SU-DHL-6 (cell line): ENCODE measurements at regions not wholly inside any gene's neighbourhood (a gene's known extent, or its start where the extent isn't known, plus 50 kb on each side); places are given as distances from the start of the nearest gene placed in this dataset.
"Not testable (repeated sequence)": the region's sequence is repeated elsewhere in the genome, so short reads cannot be mapped to it uniquely, and the experiment has no call there.

Experiments used
- H2AFZ ChIP-seq: fragments of 200-600 bp; sonication (generic); 2 replicates; pipeline ENCODE4 v1.6.1; 2014; ENCODE audit warnings: low read depth, mild to moderate bottlenecking, moderate library complexity, mixed read lengths, antibody characterized with exemption, low read length; ENCODE audit not compliant: severe bottlenecking
- H3F3A ChIP-seq: fragments of 200-600 bp; shearing (Covaris generic); 2 replicates; pipeline ENCODE4 v1.6.0; 2016; ENCODE audit warnings: antibody characterized with exemption, mild to moderate bottlenecking; ENCODE audit not compliant: insufficient read depth
- H3K27ac ChIP-seq: fragments of 200-600 bp; sonication (generic); 2 replicates; pipeline ENCODE4 v1.5.1; 2016; ENCODE audit warnings: low read depth, mild to moderate bottlenecking, low read length, moderate library complexity, mixed read lengths
- H3K27me3 ChIP-seq: fragments of 200-600 bp; sonication (generic), shearing (Covaris generic); 2 replicates; pipeline ENCODE4 v1.6.0; 2014; ENCODE audit warnings: mild to moderate bottlenecking, low read length
- H3K36me3 ChIP-seq: fragments of 200-600 bp; sonication (generic); 2 replicates; pipeline ENCODE4 v1.6.1; 2014; ENCODE audit warnings: mild to moderate bottlenecking, low read length, mixed read lengths
- H3K4me2 ChIP-seq: fragments of 300-600, 200-600 bp; shearing (Covaris generic), sonication (generic); 2 replicates; pipeline ENCODE4 v1.6.0; 2014; ENCODE audit warnings: low read length, low read depth, mild to moderate bottlenecking; ENCODE audit not compliant: poor library complexity, severe bottlenecking
- H3K4me3 ChIP-seq: fragments of 200-600 bp; sonication (generic); 2 replicates; pipeline ENCODE4 v1.5.1; 2014; ENCODE audit warnings: antibody characterized with exemption, low read length, mild to moderate bottlenecking, mixed read lengths; ENCODE audit not compliant: insufficient read depth, poor library complexity, severe bottlenecking
- H3K79me2 ChIP-seq: fragments of 200-600 bp; sonication (generic); 2 replicates; pipeline ENCODE4 v1.6.1; 2014; ENCODE audit warnings: mild to moderate bottlenecking, low read length, moderate library complexity; ENCODE audit not compliant: insufficient read depth
- H3K9ac ChIP-seq: fragments of 200-600 bp; sonication (generic); 2 replicates; pipeline ENCODE4 v1.7.0; 2014; ENCODE audit warnings: mild to moderate bottlenecking, low read length
- H3K9me2 ChIP-seq: fragments of 200-600 bp; sonication (generic); replicated peaks from 2 replicates; pipeline ENCODE4 v1.6.1; 2014; ENCODE audit warnings: low read length; ENCODE audit not compliant: insufficient read depth
- H3K9me3 ChIP-seq: fragments of 200-600 bp; sonication (generic); 2 replicates; pipeline ENCODE4 v1.6.1; 2014; ENCODE audit warnings: low read length, mixed read lengths; ENCODE audit not compliant: insufficient read depth
- H4K20me1 ChIP-seq: fragments of 200-600 bp; sonication (generic); 2 replicates; pipeline ENCODE4 v1.6.1; 2014; ENCODE audit warnings: low read depth, mild to moderate bottlenecking, antibody characterized with exemption, low read length, moderate library complexity, mixed read lengths
- CTCF ChIP-seq: fragments of 200-600 bp; sonication (generic); IDR thresholded peaks from one replicate; pipeline ENCODE4 v1.5.1; 2017; ENCODE audit warnings: antibody characterized with exemption, mild to moderate bottlenecking, low read length, moderate library complexity; ENCODE audit not compliant: insufficient read depth, poor library complexity, severe bottlenecking
- EZH2phosphoT487 ChIP-seq: fragments of 200-600 bp; sonication (generic), shearing (Covaris generic); conservative IDR thresholded peaks from 2 replicates; pipeline ENCODE4 v1.6.1; 2018; ENCODE audit warnings: mild to moderate bottlenecking, antibody characterized with exemption, low read length, moderate library complexity, mixed read lengths

- Histone ChIP-seq H3K36me3 (no peaks in the 10 kb centered on the region), H3K9me2 (no peaks in the 10 kb centered on the region), H3K27ac (no peak overlapping the region), H3K4me3 (no peak overlapping the region), H3K27me3 (no peaks in the 10 kb centered on the region), H3K79me2 (no peaks in the 10 kb centered on the region), H3F3A (no peaks in the 10 kb centered on the region), H3K4me2 (no peak overlapping the region), H2AFZ (no peak overlapping the region), H4K20me1 (no peaks in the 10 kb centered on the region), H3K9ac (no peak overlapping the region), H3K9me3 (no peaks in the 10 kb centered on the region)
- TF ChIP-seq CTCF (no peak), EZH2phosphoT487 (no peak)
Measured at GRCh38 chrX:82732861-82733260, 775.2 kb upstream of the POU3F4 start.

- Histone ChIP-seq H3K27me3 (no peaks in the 10 kb centered on the region), H3K9me2 (no peaks in the 10 kb centered on the region), H3K79me2 (no peaks in the 10 kb centered on the region), H3K4me2 (no peak overlapping the region), H3K4me3 (no peak overlapping the region), H3K9ac (no peak overlapping the region), H3F3A (no peaks in the 10 kb centered on the region), H2AFZ (no peak overlapping the region), H3K9me3 (no peaks in the 10 kb centered on the region), H4K20me1 (no peaks in the 10 kb centered on the region), H3K36me3 (no peaks in the 10 kb centered on the region), H3K27ac (no peak overlapping the region)
- TF ChIP-seq EZH2phosphoT487 (no peak), CTCF (no peak)
Measured at GRCh38 chrX:82734140-82734539, 774.0 kb upstream of the POU3F4 start.

GRCh38 chrX:82738313-82738712 is 769.8 kb upstream of the POU3F4 start:
- not testable (repeated sequence) for H3K4me3 ChIP-seq, H3K27me3 ChIP-seq, H3F3A ChIP-seq

GRCh38 chrX:82742351-82742750 is 765.7 kb upstream of the POU3F4 start:
- Histone ChIP-seq H3K9me3 (no peaks in the 10 kb centered on the region), H3F3A (no peaks in the 10 kb centered on the region), H2AFZ (no peak overlapping the region), H3K27ac (no peak overlapping the region), H3K4me3 (no peak overlapping the region), H3K79me2 (no peaks in the 10 kb centered on the region), H4K20me1 (no peaks in the 10 kb centered on the region), H3K4me2 (no peak overlapping the region), H3K27me3 (no peaks in the 10 kb centered on the region), H3K9me2 (no peaks in the 10 kb centered on the region), H3K9ac (no peak overlapping the region), H3K36me3 (no peaks in the 10 kb centered on the region)
- TF ChIP-seq EZH2phosphoT487 (no peak), CTCF (no peak)

More at GRCh38 chrX:82738313-82738712, 769.8 kb upstream of the POU3F4 start:
- H3K36me3 ChIP-seq, H3K27ac ChIP-seq, H2AFZ ChIP-seq, H3K79me2 ChIP-seq, H3K9ac ChIP-seq, H3K4me2 ChIP-seq, H3K9me3 ChIP-seq, H3K9me2 ChIP-seq, H4K20me1 ChIP-seq: not testable (repeated sequence)

- H3K4me2 ChIP-seq, H2AFZ ChIP-seq, H3K36me3 ChIP-seq, H3K9me2 ChIP-seq, H3K4me3 ChIP-seq, H4K20me1 ChIP-seq, H3F3A ChIP-seq, H3K9ac ChIP-seq, H3K79me2 ChIP-seq, H3K9me3 ChIP-seq, H3K27me3 ChIP-seq, H3K27ac ChIP-seq: not testable (repeated sequence)
Measured at GRCh38 chrX:82745725-82746124, 762.4 kb upstream of the POU3F4 start.
